HG03571 (cell line): ENCODE measurements at regions not wholly inside any gene's neighbourhood (a gene's known extent, or its start where the extent isn't known, plus 50 kb on each side); places are given as distances from the start of the nearest gene placed in this dataset.
"Not testable (repeated sequence)": the region's sequence is repeated elsewhere in the genome, so short reads cannot be mapped to it uniquely, and the experiment has no call there.

Source experiments
- ATAC-seq: cut with Tn5 transposase; IDR thresholded peaks from one replicate; pipeline ENCODE4 v1.9.1; 2021; ENCODE audit not compliant: unreplicated experiment

DNA sequence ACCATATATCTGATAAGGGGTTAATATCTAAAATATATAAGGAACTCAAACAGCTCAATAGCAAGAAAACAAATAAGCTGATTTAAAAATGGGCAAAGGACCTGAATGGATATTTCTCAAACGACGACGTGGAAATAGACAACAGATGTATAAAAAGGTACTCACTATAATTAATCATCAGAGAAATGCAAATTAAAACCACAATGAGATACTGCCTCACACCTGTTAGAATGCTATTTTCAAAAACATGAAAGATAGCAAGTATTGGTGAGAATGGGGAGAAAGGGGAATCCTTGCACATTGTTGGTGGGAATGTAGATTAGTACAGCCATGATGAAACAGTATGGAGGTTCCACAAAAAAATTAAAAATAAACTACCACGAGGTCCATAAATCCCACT, 163.2 kb downstream of the DKK1 start:
- no peak for ATAC-seq

DNA sequence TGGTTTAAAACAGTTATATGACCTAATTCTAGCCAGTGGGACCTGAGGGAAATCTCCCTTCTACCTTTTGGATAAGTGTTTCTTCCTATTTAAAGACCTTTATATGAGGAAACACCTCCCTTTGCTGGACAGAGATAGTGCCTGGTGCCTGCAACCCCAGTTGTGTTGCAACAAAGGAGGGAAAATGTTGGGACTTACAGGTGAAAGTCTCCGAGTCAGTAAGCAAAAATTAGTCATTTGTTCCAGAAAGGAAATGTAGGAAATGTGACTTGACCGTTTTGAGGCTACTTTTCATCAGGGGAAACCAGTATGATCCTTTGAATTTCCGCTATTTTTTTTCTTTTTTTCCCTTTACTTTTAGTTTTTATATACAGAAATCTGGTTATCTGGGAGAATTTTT, 165.5 kb downstream of the DKK1 start:
- ATAC-seq: no peak

GRCh38 chr10:52481986-52482555, 168.0 kb downstream of the DKK1 start:
- ATAC-seq: no peak

GRCh38 chr10:52483587-52483986, 169.5 kb downstream of the DKK1 start:
- ATAC-seq: peak; percentile 49

DNA sequence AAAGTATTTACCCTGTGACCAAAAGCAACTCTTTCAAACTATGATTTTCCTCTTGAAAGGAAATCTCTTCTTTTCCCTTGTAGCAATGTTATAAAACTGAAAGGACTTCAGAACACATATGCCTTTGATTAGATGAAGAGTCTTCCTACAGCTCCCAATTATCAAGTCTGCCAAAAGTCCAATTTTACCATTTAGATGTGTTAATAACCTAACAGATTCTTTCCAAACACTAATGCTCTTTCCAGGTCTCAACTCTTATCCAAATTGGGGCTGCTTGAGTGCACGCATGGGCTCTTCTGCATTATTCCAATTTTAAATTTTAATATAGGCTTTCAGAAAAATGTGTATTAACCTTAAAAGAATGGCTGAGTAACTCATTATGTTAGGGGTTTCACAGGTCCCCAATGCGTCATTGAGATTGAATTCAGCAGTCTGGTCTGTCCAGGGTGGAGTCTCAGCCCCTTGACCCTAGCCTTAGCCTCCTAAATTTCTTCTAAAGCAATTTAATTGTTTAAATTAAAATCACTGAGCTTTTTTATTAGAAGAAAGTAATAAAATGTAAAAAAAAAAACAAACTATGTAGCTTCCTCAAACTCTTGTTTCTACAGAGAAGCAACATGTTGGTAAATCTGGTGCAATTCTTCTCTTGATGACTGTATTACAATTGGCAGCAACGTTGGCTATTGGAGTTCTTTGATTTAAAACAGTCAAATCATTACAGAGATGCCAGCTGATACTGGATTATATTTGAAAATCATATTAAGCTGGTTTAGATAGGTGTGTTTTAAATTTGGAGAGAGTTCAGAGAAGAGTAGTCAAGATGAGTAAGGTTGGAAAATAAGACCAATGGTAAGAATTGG, 170.4 kb downstream of the DKK1 start:
- ATAC-seq: no peak

- ATAC-seq: no peak
Measured at GRCh38 chr10:52485462-52485861, 171.4 kb downstream of the DKK1 start.

- no peak for ATAC-seq
Measured at GRCh38 chr10:52486840-52487611, 172.9 kb downstream of the DKK1 start.

GRCh38 chr10:52488606-52489485, 174.8 kb downstream of the DKK1 start:
- ATAC-seq: no peak

DNA sequence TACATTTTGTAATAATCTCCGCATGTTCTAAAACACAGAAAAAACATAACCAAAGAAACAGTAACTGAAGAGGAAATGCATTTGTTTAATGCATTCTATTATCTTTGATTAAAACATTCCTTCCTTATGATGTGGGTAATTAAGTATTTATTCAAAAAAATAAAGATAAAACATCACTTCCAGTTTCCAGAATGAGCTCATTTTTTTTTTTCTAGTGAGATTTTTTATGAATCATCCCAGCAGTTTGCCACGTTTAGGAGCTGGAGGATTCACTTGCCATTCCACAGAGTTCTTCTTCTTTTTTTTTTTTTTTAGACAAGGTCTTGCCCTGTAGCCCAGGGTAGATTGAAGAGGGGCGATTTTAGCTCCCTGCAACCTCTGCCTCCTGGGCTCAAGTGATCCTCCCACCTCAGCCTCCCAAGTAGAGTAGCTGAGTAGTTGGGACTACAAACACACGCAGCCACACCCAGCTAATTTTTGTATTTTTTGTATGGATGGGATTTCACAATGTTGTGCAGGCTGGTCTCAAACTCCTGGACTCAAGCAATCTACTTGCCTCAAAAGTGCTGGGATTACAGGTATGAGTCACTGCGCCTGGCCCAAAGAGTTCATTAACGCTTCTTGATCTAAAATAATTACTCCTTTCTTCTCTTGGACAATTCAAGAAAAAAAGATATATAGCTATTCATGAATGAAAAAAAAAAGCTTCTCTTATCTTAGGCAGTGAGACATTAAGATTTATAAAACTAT, 177.3 kb downstream of the DKK1 start:
- ATAC-seq: no peak

- no peak for ATAC-seq
Measured at GRCh38 chr10:52499281-52499680, 185.2 kb downstream of the DKK1 start.

GRCh38 chr10:52500476-52500875, 186.4 kb downstream of the DKK1 start:
- no peak for ATAC-seq

DNA sequence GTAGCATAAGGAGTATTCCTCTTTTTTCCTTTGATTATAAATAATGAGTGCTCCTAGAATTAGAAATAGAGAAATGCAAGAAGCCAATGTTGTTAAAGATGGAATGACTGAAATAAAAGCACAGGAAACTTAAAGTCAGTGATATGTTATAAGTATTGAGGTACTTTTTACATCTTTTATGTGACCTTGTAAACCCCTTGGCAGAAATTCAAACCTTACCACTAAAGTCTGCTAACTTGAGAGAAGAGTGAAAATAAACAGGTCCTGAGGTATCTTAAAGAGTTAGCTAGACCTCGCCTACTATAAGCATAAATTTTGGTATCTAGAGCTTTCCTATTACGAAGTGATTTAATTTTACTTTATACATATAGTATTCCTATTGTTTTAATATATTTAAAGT, 188.2 kb downstream of the DKK1 start:
- no peak for ATAC-seq

DNA sequence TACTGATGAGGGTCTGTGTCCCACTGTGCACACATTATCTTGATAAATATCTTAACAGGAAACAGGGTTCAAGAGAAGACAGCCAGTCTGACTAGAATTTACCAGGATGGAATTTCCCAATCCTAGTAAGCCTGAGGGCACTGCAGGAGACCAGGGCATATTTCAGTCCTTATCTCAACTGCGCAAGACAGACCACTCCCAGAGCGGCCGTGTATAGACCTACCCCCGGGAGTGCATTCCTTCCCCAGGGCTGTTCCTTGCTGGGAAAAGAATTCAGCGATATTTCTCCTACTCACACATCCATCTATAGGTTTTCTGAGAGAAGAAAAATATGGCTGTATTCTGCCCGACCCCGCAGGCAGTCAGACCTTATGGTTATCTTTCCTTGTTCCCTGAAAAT, 191.3 kb downstream of the DKK1 start:
- not testable (repeated sequence) for ATAC-seq

DNA sequence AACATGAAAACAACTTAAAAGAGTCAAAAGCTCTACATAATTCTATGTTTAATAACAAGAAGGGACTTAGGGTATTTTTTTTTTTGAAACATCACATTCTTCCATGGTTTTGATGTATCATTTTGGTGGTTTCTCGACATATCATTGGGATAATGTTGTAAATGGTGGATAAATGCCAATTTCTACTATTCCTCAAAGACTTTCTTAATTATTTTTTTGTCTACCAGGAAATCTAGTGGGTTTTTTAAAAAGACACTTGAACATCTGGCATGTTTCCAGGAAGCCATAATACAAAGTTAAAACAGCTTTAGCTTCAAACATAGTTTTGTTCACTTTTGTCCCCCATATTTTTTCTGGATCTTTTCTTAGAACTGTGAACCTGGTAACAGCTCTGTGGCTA, 200.4 kb downstream of the DKK1 start:
- no peak for ATAC-seq

- ATAC-seq: no peak
Measured at GRCh38 chr10:52517012-52517411, 202.9 kb downstream of the DKK1 start.

DNA sequence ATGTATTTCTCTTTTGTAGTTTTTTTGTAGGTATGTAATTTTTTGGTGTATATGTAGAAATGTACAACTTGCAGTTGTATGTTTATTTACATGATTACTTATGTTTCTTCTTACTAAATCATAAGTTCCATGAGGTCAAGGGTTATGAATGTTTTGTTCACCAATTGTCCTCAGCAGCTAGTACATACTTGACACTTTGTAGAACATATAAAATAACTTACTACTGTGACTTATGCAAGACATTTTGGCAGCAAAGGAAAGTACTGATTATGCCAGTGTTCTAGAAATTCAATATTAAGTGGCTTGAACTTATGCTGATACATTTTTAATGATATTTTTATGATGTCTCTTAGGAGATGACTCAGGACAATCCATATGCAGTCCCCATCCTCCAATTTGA, 209.6 kb downstream of the DKK1 start:
- ATAC-seq: no peak

GRCh38 chr10:52525761-52526160, 211.7 kb downstream of the DKK1 start:
- no peak for ATAC-seq

DNA sequence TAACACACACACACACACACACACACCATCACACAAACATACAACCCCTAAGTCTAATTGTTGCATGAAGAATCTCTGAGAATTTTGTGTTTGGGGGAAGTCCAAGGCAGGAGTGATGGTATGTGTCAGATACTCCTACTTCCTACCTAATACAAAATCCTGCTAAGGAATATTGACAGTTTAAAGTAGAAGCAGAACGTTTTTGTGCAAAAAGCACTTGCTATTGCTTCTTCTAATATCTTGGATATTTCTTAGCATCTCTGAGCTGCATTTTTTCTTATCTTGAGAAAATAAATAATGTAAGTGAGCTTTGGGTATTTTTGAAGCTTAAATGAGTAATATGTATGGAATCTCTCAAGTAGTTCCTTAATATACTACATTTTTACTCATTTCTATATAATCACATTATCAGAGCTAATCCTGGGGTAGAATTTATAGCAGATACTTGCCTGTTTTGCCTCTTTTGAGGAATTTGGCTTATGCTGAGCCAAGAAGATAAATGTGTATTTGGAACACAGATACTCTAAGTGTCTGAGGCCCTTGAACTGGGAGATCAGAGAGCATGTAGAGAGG, 212.3 kb downstream of the DKK1 start:
- ATAC-seq: no peak

DNA sequence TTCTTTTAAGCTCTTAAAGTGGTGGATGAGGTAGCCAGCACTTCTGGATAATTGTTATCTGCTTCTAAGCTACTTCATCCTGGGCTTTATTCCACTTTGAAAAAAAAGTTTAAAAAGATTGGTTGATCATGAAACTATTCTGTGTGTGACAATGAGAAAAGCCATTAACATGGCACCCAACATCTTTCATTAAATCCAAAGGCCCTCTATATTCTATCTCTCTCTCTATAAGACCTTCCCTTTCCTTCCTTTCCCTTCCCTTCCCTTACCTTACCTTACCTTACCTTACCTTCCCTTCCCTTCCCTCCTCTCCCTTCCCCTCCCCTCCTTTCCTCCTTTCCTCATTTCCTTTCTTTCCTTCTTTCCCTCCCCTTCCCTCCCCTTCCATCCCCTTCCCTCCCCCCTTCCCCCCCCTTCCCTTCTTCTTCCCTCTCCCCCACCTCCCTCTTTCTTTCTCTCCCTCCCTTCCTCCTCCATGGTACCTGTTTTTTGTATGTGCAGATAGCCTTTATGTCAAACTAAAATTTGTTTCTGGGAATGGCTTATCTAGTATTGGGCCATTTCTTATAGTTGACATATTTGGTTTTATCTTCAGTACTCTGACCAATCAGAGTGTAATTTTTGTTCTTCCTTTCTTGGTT, 218.7 kb downstream of the DKK1 start:
- no peak for ATAC-seq
